GM18507 (cell line): ENCODE measurements at regions not wholly inside any gene's neighbourhood (a gene's known extent, or its start where the extent isn't known, plus 50 kb on each side); places are given as distances from the start of the nearest gene placed in this dataset.

Experiments
- DNase-seq: peaks from one replicate; pipeline ENCODE4 v3.0.0; 2011; ENCODE audit warnings: low read depth; ENCODE audit not compliant: insufficient read length; ENCODE audit errors: extremely low spot score
- FAIRE-seq: peaks from 2 replicates; lab custom pipeline; 2011; peaks lifted over from hg19 to GRCh38; lab: Jason Lieb, UNC

GRCh38 chr10:131690805-131691239, 210.0 kb upstream of the PPP2R2D start:
- no peak for FAIRE-seq

GRCh38 chr10:131691481-131692090, 209.2 kb upstream of the PPP2R2D start:
- DNase-seq, result no peak
- no peak for FAIRE-seq

More at GRCh38 chr10:131690805-131691239, 210.0 kb upstream of the PPP2R2D start:
- no peak for DNase-seq

- no peak for DNase-seq
- FAIRE-seq, result no peak
These were observed 208.6 kb upstream of the PPP2R2D start for GRCh38 chr10:131692176-131692575.

- DNase-seq, result no peak
- no peak for FAIRE-seq
These were observed 208.0 kb upstream of the PPP2R2D start for GRCh38 chr10:131692686-131693334.

- DNase-seq (no peak), FAIRE-seq (no peak)
These were observed 207.0 kb upstream of the PPP2R2D start for GRCh38 chr10:131693766-131694165.

GRCh38 chr10:131694168-131694780, 206.5 kb upstream of the PPP2R2D start:
- DNase-seq (no peak), FAIRE-seq (no peak)

GRCh38 chr10:131694781-131695495, 205.9 kb upstream of the PPP2R2D start:
- no peak for DNase-seq
- FAIRE-seq, result no peak

- FAIRE-seq (no peak), DNase-seq (no peak)
These were observed 205.2 kb upstream of the PPP2R2D start for GRCh38 chr10:131695496-131696165.

GRCh38 chr10:131697476-131698128, 203.2 kb upstream of the PPP2R2D start:
- DNase-seq (no peak), FAIRE-seq (no peak)

GRCh38 chr10:131698232-131698631, 202.6 kb upstream of the PPP2R2D start:
- no peak for FAIRE-seq
- no peak for DNase-seq

GRCh38 chr10:131698986-131699385, 201.8 kb upstream of the PPP2R2D start:
- FAIRE-seq, result no peak
- no peak for DNase-seq

GRCh38 chr10:131700032-131700431, 200.8 kb upstream of the PPP2R2D start:
- FAIRE-seq, result no peak
- no peak for DNase-seq

- DNase-seq (no peak), FAIRE-seq (no peak)
These were observed 200.3 kb upstream of the PPP2R2D start for GRCh38 chr10:131700506-131700905.

GRCh38 chr10:131701131-131701947, 199.5 kb upstream of the PPP2R2D start:
- no peak for FAIRE-seq

GRCh38 chr10:131702531-131703356, 198.1 kb upstream of the PPP2R2D start:
- FAIRE-seq (no peak), DNase-seq (no peak)

More at GRCh38 chr10:131701131-131701947, 199.5 kb upstream of the PPP2R2D start:
- no peak for DNase-seq

- FAIRE-seq, result no peak
- no peak for DNase-seq
These were observed 197.3 kb upstream of the PPP2R2D start for GRCh38 chr10:131703541-131703940.

GRCh38 chr10:131703941-131704340, 196.9 kb upstream of the PPP2R2D start:
- no peak for DNase-seq
- FAIRE-seq, result no peak

- no peak for DNase-seq
- no peak for FAIRE-seq
These were observed 194.3 kb upstream of the PPP2R2D start for GRCh38 chr10:131706476-131706875.
